K562 (cell line): ENCODE measurements at regions not wholly inside any gene's neighbourhood (a gene's known extent, or its start where the extent isn't known, plus 50 kb on each side); places are given as distances from the start of the nearest gene placed in this dataset.

ENCODE experiments used
- BHLHE40 ChIP-seq: IDR thresholded peaks from 2 replicates; pipeline ENCODE4 v1.6.1; 2011; ENCODE audit warnings: low read length, improper control_type of control experiment
- BRCA1 ChIP-seq, 2 experiments: fragments of 450-650 bp in 1 of 2; sonication (generic) in 1 of 2; formaldehyde crosslinking in 1 of 2; IDR thresholded peaks; 2 replicates each; pipeline versions ENCODE4 v1.5.0 to v1.6.1; 2017 to 2020; ENCODE audit warnings: mild to moderate bottlenecking in 1 of 2, missing genetic modification reagents in 1 of 2
- COPS2 ChIP-seq: fragments of 450-650 bp; conservative IDR thresholded peaks from 2 replicates; pipeline ENCODE4 v1.6.1; 2016; ENCODE audit warnings: mild to moderate bottlenecking, moderate library complexity
- CUX1 ChIP-seq: fragments of 200-800 bp; sonication (Bioruptor generic); IDR thresholded peaks from 2 replicates; pipeline ENCODE4 v1.6.1; 2016; ENCODE audit warnings: missing genetic modification characterization, missing compliant biosample characterization
- FOXA1 ChIP-seq: fragments of 450-650 bp; IDR thresholded peaks from 2 replicates; pipeline ENCODE4 v1.6.1; 2016; ENCODE audit warnings: mild to moderate bottlenecking, borderline replicate concordance
- FUS ChIP-seq: fragments of 200-400 bp; formaldehyde crosslinking; optimal IDR thresholded peaks from 2 replicates; pipeline ENCODE3; 2017; ENCODE audit warnings: low read depth, low read length
- MNT ChIP-seq, 2 experiments: fragments of 450-650 bp; conservative IDR thresholded peaks; 2 replicates each; pipeline ENCODE4 v1.6.1; 2017; ENCODE audit warnings: mild to moderate bottlenecking in 2 of 2, moderate library complexity in 2 of 2
- RBM14 ChIP-seq: fragments of 200-400 bp; formaldehyde crosslinking; IDR thresholded peaks from 2 replicates; pipeline ENCODE4 v1.6.1; 2018; ENCODE audit warnings: low read depth, mild to moderate bottlenecking, low read length, moderate library complexity, borderline replicate concordance; ENCODE audit not compliant: insufficient read depth
- SOX6 ChIP-seq: fragments of 450-650 bp; IDR thresholded peaks from 2 replicates; pipeline ENCODE4 v1.6.1; 2014; ENCODE audit warnings: mild to moderate bottlenecking
- TAF15 ChIP-seq: fragments of 200-400 bp; formaldehyde crosslinking; IDR thresholded peaks from 2 replicates; pipeline ENCODE4 v1.6.1; 2017; ENCODE audit warnings: mild to moderate bottlenecking, low read depth, low read length, moderate library complexity
- ZNF224 ChIP-seq: sonication (generic); formaldehyde crosslinking; IDR thresholded peaks from 2 replicates; pipeline ENCODE4 v1.8.0; 2022; ENCODE audit warnings: mild to moderate bottlenecking, missing genetic modification reagents

- no peak for TF ChIP-seq CUX1 (CRISPR knock-in tag)
- TF ChIP-seq ZNF224: no peak
- TF ChIP-seq FUS: no peak
- no peak for TF ChIP-seq COPS2
- no peak for TF ChIP-seq FOXA1
- TF ChIP-seq SOX6: no peak
- TF ChIP-seq RBM14: no peak
- TF ChIP-seq BRCA1 (IDR thresholded peaks at IDR 0.05): no peak
- TF ChIP-seq BRCA1 (CRISPR knock-in tag; IDR thresholded peaks at IDR 0.05): no peak
- no peak for TF ChIP-seq BHLHE40
- no peak for TF ChIP-seq TAF15
- TF ChIP-seq MNT (conservative IDR thresholded peaks at IDR 0.05): no peak
Observed at GRCh38 chr13:103147961-103148360, 81.7 kb upstream of the SLC10A2 start (continued).
